Erythroblast (primary cell): ENCODE measurements at regions not wholly inside any gene's neighbourhood (a gene's known extent, or its start where the extent isn't known, plus 50 kb on each side); places are given as distances from the start of the nearest gene placed in this dataset.

ENCODE experiments used
- GATA1 ChIP-seq: IDR thresholded peaks from 2 replicates; pipeline ENCODE4 v1.6.1; 2011; ENCODE audit warnings: low read depth, mild to moderate bottlenecking, control low read depth, low read length, moderate library complexity
- POLR2A ChIP-seq: IDR thresholded peaks from 2 replicates; pipeline ENCODE4 v1.6.1; 2011; ENCODE audit warnings: mild to moderate bottlenecking, low read length

GRCh38 chr16:65600046-65600445, 478.2 kb upstream of the CDH11 start:
- TF ChIP-seq POLR2A (no peak), GATA1 (no peak)
